GM19240 (cell line): ENCODE measurements at regions not wholly inside any gene's neighbourhood (a gene's known extent, or its start where the extent isn't known, plus 50 kb on each side); places are given as distances from the start of the nearest gene placed in this dataset.
"Not testable (repeated sequence)": the region's sequence is repeated elsewhere in the genome, so short reads cannot be mapped to it uniquely, and the experiment has no call there.

Experiments used
- DNase-seq: peaks from one replicate; pipeline ENCODE4 v3.0.0; 2011; ENCODE audit warnings: low spot score; ENCODE audit not compliant: insufficient read length

DNA sequence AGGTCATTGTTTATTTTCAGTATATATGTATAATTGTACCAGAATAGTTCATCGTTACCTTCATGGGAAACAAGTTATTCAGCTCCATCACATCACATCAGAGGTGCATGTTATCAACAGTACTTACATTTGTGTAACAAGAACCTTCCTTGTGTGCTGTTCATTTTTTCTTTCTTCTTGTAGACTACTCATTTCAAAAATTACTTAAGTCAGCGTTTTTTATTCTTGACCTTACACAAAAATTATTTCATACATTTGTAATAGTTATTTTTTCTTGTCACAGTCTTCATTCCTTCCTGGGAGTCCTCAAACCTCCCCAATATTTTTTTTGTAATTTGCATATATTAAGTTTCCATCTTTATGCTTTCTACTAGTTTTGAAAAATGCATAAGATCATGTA, 725.7 kb upstream of the ADGRB3 start:
- no peak for DNase-seq

DNA sequence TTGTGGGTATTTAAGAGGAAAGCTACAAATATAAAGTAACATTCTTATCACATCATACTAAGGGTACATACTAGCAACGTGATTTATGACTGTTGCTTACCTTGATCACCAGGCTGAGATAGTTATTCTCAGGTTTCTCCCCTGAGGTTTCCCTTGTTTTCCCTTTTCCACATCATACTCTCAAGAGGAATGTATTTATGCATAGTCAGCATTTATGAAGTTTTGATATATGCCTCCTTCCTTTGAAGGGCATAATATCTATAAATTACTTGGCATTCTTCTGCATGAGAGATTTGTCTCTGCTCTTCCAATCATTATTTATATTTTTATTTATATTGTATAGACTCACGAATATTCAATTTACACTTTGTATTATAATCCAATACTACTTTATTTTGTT, 726.7 kb upstream of the ADGRB3 start:
- no peak for DNase-seq

DNA sequence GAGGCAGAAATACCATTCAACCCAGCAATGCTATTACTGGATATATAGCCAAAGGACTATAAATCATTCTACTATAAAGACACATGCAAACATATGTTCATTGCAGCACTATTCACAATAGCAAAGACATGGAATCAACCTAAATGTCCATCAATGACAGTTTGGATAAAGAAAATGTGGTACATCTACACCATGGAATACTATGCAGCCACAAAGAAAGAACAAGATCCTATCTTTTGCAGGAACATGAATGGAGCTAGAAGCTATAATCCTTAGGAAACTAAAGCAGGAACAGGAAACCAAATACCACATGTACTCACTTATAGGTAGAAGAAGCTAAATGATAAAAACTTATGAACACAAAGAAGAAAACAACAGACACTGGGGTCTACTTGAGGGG, 730.3 kb upstream of the ADGRB3 start:
- DNase-seq: not testable (repeated sequence)

DNA sequence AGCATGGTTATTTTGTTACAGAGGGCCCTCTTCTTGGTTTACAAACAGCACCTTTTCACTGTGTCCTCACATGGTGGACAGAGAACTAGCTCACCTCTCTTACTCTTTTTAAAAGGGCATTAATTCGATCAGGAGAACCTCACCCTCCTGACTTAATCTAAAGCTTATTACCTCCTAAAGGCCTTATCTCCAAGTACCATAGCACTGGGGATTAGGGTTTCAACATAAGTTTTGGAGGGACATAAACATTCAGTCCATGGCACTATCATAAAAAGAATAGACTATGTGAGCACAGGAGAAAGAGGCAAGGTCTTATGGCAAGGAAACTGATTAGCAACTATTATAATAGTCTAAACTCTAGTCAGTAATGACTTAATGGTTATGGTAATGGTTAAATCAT, 736.2 kb upstream of the ADGRB3 start:
- DNase-seq: no peak

DNA sequence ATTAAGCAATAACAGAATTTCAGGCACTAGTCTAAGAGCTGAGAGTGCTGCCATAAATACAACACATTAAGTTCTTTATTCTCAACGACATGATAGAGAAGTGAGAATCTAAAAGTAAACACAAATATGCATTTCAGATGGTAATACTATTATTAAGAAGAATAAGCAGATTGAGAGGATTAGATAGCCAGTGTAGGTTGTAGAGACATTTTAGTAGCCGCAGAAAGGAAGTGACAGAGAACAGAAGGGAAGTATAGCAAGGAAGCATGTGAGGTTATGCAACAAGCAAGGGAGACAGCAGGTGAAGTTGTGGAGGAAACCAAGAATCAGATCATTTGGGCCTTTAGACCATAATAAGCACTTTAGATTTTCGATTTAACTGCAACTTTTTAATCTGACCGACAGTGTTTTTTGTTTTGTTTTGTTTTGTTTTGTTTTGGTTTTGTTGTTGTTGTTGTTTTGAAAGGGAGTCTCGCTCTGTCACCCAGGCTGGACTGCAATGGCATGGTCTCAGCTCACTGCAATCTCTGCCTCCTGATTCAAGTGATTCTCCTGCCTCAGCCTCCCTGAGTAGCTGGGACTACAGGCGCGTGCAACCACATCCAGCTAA, 737.0 kb upstream of the ADGRB3 start:
- no peak for DNase-seq

DNA sequence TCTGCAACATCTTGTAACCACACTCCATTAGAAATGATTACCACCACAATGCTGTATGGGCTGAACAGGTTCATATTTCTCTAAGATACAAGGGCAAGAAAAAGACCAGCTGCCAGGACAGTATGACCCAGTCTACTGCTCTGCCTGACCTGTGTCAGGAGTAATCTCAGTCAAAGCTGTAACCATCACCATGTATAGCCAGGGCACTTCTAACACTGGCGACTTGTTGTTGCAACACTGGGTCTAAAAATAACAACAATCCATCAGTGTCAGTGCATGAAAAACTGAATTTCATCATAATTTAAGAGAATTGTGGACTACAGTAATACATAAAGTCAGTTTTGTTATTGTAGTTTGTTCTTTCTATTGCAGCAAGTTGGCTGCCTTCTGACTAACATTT, 738.6 kb upstream of the ADGRB3 start:
- DNase-seq: no peak

DNA sequence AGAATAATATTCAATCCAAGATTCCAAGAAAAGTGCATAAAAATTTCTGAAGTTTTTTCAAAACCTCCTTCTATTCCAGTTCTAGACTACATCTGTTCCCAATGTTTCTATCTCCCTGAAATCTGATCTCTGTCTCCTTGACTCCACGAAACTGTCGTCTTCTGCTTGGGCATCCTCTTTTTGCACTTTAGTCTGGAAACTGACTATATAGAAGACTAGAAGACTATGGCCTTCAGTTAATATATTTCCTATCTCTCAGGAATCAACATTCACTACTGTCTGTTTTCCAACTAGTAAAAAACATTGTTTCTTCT, 745.4 kb upstream of the ADGRB3 start:
- no peak for DNase-seq

DNA sequence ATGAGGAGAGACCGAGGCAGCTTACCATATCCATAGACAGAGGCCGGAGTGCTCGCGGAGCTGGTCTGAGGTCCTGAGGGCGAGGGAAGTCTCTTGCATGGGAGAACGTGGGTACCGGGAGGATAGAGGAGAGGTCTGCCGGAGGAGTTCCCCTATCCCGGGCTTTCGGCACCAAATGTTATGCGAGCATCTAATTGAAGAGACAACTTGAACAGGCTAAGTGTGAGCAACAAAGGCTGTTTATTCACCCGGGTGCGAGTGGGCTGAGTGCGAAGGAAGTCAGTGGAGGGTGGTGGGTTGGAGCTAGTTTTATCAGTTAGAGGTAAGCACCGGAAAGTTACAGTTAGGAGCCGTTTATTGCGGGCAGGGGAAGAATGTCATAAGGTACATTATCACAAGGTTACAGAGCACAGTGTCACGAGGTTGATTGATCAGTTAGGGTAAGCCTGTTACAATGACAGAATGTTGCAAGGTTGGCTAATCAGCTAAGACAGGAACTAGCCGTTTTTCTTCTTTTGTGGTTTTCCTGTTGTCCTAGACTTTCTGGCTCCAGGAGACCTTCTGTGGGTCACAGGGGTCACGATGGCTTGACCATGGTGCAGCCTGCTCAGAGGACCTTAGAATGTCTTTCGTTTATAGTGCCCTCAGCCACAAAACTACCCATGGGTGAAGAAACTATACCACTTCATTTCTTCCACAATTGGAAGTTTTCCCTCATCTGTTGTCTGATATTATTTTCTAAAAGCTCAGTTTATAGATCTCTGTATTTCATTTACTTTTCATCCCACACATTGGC, 746.0 kb upstream of the ADGRB3 start:
- DNase-seq: no peak

DNA sequence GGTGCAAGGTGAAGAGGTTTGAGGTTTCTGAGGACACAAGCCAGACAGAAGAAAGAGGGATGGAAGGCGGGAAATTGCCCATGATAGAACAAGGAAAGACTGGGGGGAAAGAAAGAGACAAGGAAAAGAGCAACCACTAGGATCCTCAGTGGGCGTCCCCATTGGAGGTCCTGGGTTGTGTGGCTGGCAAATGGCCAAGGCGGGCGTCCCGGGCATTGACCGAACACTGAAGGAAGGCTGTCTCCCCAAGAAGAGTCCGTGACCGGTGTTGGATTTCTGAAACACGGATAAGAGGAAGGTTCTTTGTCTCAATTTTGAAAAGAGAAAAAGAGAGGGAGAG, 746.6 kb upstream of the ADGRB3 start:
- no peak for DNase-seq

DNA sequence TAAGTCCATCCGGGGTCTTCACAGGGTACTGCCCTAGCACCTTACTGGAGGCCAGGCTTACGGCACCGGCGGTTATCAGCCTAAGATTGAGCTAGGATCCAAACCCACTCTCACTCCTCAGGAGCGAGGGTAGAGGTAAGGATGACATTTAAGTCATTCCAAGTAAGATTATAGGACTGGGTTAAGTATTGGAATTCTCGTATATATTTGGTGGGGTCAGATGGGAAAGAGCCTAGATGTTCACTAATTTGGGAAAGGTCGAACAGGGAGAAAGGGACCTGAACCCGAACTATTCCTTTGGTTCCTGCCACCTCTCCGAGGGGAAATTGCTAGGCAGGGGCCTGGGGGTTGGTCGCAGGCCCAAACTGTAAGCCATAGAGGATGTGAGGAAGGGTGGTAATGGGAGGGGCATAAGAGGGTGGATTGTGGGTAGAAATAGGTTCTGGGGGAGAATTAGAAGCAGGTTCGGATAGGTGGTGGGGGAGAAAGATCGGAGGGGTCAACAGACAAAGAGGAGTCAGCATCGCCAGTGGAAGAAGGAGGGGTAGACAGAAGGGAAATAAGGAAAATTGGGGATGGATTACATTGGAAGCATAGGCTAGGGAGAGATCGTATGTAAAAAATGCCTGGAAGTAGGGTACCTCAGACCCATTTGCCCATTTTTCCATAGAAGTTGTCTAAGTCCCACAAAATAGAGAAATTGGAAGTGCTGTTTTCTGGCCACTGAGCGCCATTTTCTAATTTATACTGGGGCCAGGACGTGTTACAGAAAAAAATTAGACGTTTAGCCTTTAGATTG, 747.1 kb upstream of the ADGRB3 start:
- no peak for DNase-seq

DNA sequence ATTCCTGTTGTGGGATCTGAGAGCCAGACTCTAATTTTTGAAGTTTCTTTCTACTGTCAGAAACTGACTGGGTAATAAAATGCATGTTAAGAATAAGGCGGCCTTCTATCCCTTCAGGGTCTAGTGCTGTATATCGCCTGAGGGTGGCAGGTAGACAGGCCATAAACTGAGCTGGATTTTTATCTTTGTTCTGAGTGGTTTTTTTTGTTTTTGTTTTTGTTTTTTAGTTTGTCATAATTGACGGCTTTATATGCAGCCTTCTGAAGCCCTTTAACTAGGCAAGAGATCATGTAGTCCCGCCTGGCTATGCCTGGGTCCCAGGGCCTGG, 747.7 kb upstream of the ADGRB3 start:
- DNase-seq: no peak

DNA sequence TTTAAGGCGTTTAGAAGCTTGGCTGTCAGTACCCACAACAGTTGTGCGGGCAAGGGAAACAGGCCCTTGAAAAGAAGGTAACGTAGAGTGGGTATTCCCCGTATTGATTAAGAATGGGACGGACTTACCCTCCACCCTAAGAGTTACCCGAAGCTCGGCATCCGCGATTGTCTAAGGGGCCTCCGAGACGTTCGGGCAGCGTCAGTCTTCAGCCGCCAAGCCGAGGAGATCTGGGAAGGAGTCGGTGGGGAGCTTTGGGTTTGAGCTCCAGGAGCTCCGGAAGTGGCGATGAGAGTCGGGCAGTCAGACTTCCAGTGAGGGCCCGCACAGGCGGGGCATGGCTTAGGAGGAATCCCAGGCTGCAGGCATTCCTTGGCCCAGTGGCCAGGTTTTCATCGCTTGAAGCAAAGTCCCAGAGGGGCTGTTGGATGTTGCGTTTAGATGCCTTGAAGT, 748.2 kb upstream of the ADGRB3 start:
- no peak for DNase-seq

DNA sequence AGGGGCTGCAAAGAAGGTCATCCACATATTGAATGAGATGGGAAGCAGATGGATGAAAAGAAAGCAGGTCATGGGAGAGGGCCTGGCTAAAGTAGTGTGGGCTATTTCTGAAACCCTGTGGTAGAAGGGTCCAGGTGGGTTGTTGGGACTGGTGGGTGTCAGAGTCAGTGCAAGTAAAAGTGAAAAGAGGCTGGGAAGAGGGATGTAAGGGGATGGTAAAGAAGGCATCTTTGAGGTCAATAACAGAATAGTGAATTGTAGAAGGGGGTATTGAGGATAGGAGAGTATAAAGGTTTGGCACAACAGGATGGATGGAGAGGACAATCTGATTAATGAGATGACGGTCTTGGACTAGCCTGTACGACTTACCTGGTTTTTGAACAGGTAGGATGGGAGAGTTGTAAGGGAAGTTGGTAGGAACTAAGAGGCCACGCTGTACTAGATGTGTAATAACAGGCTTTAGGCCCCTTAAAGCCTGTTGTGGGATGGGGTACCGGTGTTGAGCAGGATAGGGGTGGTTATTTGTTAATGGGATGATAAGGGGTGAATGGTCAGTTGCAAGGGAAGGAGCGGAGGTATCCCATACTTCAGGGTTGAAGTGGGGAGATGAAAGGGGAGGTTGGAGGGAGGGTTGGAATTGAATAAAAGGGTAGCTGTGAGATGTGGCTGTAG, 748.9 kb upstream of the ADGRB3 start:
- DNase-seq: no peak

DNA sequence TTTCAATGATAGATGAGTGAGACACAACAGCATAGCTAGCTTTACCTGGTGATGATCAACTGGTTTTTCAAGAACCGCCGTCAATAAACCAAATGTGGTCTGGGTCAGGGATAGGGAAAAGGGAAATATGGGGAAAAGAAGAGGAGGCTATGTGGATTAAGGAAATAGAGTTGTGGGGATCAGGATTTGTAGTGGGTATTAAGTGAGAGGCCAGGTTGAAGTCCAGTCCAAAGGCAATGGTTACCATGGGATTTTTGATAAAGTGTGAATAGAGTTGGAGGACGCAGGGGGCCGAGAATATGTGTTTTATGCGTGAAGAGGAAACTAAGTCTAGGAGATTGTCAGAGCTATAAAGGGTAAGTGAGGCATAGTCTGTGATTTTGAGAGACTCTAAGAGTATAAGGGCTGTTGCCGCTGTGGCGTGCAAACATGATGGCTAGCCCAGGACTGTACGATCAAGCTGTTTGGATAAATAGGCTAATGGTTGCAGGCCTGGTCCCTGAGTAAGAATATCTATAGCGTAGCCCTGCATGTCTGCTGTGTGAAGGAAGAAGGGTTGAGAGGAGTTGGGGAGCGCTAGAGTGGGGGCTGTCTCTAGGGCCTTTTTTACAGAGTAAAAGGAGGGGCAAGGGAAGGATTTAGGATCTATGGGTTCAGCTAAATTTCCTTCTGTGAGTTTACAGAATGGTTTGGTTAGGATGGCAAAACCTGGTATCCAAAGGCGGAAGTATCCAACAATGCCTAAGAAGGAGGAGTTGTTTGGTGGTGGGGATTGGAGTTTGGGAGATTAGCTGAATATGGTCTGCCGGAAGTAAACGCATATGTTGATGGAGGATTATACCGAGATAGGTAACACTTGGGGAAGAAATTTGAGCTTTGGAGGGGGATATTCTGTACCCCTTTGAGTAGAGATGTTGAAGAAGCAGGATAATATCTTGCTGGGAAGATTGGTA, 749.7 kb upstream of the ADGRB3 start:
- no peak for DNase-seq

DNA sequence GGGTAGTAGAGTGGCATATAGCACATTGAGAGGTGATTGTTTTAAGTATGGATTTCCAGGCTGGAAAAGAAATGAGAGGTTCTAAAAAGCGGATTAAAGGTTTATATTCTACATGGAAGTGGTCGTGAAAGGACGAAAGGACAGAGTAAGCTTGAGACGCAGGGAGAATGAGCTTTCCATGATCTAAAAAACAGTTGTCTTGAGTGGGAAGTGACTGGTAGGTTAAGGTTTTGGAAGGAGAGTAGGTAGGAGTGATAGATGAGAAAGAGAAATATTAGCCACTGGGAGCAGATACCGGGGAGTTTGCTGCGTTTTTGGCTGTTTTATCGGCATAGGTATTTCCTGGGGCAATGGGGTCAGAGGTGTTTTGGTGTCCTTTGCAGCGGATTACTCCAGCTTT, 750.6 kb upstream of the ADGRB3 start:
- DNase-seq: no peak

DNA sequence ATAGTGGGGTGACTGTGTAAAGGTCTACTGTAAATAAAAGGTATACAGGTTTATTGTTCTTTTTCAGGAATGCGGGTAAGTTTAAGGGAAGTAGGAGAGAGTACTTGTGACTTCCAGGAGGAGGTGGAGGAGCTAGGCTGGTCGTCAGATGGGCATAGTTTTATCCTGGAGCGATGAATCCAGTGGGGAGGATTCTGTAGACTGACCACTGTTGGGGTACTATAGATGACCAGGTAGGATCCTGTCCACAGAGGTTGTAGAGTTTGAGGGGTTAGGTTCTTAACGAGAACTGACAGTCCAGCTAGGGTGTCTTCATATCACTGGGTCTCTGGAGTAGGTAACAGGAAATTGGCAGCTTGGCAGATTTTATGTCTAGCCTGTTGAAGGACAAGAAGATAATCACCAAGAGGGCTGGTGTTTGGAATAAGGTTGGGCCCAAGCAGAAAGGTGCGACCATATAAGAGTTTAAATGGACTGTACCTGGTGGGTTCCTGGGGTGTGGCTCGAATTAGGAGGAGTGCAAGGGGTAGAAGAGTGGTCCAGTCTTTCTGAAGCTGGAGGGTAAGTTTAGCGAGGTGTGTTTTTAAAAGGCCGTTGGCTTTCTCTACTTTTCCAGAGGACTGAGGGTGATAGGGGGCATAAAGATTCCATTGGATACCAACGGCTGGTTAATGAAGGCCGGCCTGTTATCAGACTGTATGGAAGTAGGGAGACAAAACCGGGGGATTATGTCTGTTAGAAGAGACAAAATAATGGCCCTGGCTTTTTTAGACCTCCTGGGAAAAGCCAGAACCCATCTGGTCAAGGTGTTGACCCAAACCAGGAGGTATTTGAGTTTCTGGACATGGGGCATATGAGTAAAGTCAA, 751.3 kb upstream of the ADGRB3 start:
- no peak for DNase-seq

DNA sequence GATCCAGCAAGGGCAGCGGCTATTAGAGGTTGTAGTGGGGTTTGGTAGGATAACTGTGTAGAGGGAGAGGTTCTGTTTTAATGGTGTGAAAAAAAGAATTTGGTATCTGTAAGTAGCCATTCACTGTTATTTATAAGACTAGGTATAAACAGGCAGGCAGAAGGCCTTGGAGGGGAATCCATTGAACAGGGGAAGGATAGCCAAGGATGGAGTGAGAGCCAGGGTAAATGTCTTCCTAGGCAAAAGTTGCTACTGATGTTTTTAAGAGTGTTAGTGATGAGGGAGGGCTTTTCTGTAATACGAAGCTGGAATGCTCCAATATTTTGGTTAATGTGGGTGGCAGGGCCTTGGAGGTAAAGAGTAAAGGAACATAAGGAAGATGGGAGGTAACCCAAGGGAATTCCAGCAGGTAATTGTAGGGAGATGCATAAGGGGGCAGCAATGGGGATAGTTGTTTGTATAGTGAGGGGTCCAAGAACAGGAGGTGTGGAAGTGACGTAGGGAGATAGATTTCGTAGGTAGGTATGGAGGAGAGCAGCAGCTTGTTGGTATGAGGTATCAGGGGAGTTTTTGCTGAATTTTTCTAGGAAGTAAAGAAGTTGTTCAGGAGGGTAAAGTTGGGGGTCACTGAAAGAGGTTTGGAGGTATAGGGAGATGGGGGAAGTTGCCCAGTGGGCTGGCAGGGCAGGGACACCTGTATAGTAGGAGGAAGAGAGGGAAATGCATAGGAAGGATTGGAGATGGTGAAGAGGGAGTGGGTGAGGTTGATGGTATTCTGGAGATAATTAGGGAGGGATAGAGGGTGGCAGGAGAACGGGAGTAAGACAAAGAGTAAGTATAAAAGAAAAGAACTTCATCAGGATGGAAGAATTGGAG, 752.4 kb upstream of the ADGRB3 start:
- no peak for DNase-seq

DNA sequence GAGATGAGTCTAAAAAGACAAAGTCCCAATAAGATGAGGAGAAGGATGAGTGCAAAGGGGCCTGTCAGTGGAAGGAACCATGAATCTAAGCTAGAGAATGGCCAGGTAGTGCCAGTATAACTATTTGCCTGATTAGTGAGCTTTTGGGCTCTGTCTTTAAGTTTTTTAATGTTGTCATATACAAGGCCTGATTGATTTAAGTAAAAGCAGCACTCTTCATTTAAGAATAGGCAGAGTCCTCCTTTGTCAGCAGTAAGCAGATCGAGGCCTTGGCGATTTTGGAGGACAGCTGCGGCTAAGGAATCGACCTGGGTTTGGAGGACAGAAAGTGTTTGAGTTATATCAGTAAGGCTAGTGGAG, 753.4 kb upstream of the ADGRB3 start:
- DNase-seq: no peak
